Dermis microvascular lymphatic vessel endothelial cell (primary cell): ENCODE measurements at regions not wholly inside any gene's neighbourhood (a gene's known extent, or its start where the extent isn't known, plus 50 kb on each side); places are given as distances from the start of the nearest gene placed in this dataset.
"Not testable (repeated sequence)": the region's sequence is repeated elsewhere in the genome, so short reads cannot be mapped to it uniquely, and the experiment has no call there.

Experiments used
- DNase-seq, 2 donors: peaks; one replicate each; pipeline versions ENCODE4 v3.0.0 to v3.0.0-alpha.2; 2010; ENCODE audit warnings: low read depth in 2 of 2

GRCh38 chr9:101877439-101877838, 139.0 kb upstream of the GRIN3A start:
- no peak for DNase-seq

- no peak for DNase-seq
Observed at GRCh38 chr9:101861472-101861871, 123.0 kb upstream of the GRIN3A start.

- no peak for DNase-seq
Observed at GRCh38 chr9:101860920-101861319, 122.5 kb upstream of the GRIN3A start.

GRCh38 chr9:101859620-101860019, 121.2 kb upstream of the GRIN3A start:
- no peak for DNase-seq

- DNase-seq, result no peak
Observed at GRCh38 chr9:101858026-101858425, 119.6 kb upstream of the GRIN3A start.

- DNase-seq, result no peak
Observed at GRCh38 chr9:101849102-101849707, 110.8 kb upstream of the GRIN3A start.

- DNase-seq, result no peak
Observed at GRCh38 chr9:101848485-101848919, 110.1 kb upstream of the GRIN3A start.

- DNase-seq, result no peak
Observed at GRCh38 chr9:101846161-101846560, 107.7 kb upstream of the GRIN3A start.

- DNase-seq, result no peak
Observed at GRCh38 chr9:101840694-101841188, 102.3 kb upstream of the GRIN3A start.

GRCh38 chr9:101838988-101839387, 100.5 kb upstream of the GRIN3A start:
- DNase-seq, result not testable (repeated sequence)

- no peak for DNase-seq
Observed at GRCh38 chr9:101836021-101836420, 97.6 kb upstream of the GRIN3A start.

- DNase-seq, result no peak
Observed at GRCh38 chr9:101832486-101832885, 94.0 kb upstream of the GRIN3A start.

- DNase-seq, result not testable (repeated sequence)
Observed at GRCh38 chr9:101821450-101821849, 83.0 kb upstream of the GRIN3A start.

GRCh38 chr9:101820983-101821382, 82.5 kb upstream of the GRIN3A start:
- DNase-seq, result not testable (repeated sequence)

- DNase-seq, result no peak
Observed at GRCh38 chr9:101814064-101814463, 75.6 kb upstream of the GRIN3A start.

- DNase-seq, result not testable (repeated sequence)
Observed at GRCh38 chr9:101807879-101808278, 69.4 kb upstream of the GRIN3A start.

- no peak for DNase-seq
Observed at GRCh38 chr9:101796044-101796443, 57.6 kb upstream of the GRIN3A start.

- no peak for DNase-seq
Observed at GRCh38 chr9:101795147-101795546, 56.7 kb upstream of the GRIN3A start.

- no peak for DNase-seq
Observed at GRCh38 chr9:101792475-101792874, 54.0 kb upstream of the GRIN3A start.

- peak in 1 of 2 donors; percentile 5 for DNase-seq
Observed at GRCh38 chr9:101791938-101792337, 53.5 kb upstream of the GRIN3A start.

- no peak for DNase-seq
Observed at GRCh38 chr9:101791533-101791932, 53.1 kb upstream of the GRIN3A start.
